ENCODE measurements at regions not wholly inside any gene's neighbourhood (a gene's known extent, or its start where the extent isn't known, plus 50 kb on each side); places are given as distances from the start of the nearest gene placed in this dataset.
"Not testable (repeated sequence)": the region's sequence is repeated elsewhere in the genome, so short reads cannot be mapped to it uniquely, and the experiment has no call there.

DNA sequence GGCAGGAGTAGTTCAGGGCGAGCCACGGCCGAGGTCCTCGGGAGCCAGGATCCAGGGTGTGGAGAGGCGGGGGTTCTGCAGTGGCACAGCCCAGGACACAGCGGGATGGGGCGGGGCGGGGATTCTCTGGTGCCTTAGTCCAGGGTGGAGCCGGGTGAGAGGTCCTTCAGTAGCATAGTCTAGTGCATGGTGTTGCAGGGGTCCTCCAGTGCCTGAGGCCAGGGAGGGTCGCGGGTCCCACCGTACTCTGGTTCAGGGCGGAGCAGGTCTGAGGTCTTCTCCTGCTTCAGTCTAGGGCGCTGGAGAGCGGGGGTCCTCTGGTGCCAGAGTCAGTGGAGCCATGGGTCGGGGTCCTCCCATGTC lies 131.1 kb downstream of the CCDC74A start:
- Histone ChIP-seq H3K27ac (no peak overlapping the region), H3K4me3 (no peak overlapping the region), H3K36me3 (no peaks in the 10 kb centered on the region), H3K4me1 (no peaks in the 10 kb centered on the region), H3K27me3 (peaks cover 8% of the 10 kb centered on the region), H3K9me3 (no peaks in the 10 kb centered on the region)
- no peak for DNase-seq (ENCODE audit: low spot score in 2 of 2)
- TF ChIP-seq POLR2AphosphoS5 (IDR thresholded peaks at IDR 0.05) (no peak), EP300 (IDR thresholded peaks at IDR 0.05) (no peak), POLR2A (IDR thresholded peaks at IDR 0.05) (no peak)
- TF ChIP-seq, protein P1, sequence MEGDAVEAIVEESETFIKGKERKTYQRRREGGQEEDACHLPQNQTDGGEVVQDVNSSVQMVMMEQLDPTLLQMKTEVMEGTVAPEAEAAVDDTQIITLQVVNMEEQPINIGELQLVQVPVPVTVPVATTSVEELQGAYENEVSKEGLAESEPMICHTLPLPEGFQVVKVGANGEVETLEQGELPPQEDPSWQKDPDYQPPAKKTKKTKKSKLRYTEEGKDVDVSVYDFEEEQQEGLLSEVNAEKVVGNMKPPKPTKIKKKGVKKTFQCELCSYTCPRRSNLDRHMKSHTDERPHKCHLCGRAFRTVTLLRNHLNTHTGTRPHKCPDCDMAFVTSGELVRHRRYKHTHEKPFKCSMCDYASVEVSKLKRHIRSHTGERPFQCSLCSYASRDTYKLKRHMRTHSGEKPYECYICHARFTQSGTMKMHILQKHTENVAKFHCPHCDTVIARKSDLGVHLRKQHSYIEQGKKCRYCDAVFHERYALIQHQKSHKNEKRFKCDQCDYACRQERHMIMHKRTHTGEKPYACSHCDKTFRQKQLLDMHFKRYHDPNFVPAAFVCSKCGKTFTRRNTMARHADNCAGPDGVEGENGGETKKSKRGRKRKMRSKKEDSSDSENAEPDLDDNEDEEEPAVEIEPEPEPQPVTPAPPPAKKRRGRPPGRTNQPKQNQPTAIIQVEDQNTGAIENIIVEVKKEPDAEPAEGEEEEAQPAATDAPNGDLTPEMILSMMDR (IDR thresholded peaks at IDR 0.05), result no peak
- 92% methylated on average over 9 of the region's 16 CpGs for WGBS

DNA sequence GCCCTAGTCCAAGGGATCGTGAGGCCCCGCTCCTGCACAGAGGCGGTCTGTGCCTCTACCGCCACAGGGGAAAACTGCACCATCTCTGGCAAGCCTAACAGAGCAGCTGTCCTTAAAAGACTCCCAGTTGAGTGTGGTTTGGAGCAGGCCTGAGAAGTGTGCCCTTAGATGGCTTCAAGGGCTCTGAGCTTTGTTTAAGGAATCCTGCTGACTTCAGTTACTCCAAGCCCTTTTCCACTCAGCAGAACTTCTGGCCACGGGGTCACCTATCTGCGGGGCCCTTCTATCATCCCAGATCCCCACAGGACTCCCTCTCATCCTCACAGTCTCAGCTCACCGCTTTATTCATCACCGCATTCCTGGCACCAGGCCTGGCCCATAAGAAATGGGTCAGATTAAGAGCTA lies 131.5 kb downstream of the CCDC74A start:
- H3K4me1 ChIP-seq, result no peaks in the 10 kb centered on the region
- no peaks in the 10 kb centered on the region for H3K36me3 ChIP-seq
- no peaks in the 10 kb centered on the region for H3K9me3 ChIP-seq
- DNase-seq (ENCODE audit: low spot score in 2 of 2), result no peak
- H3K27me3 ChIP-seq, result peaks cover 8% of the 10 kb centered on the region
- no peak overlapping the region for H3K27ac ChIP-seq
- 82% methylated on average over 4 of the region's 8 CpGs for WGBS
- H3K4me3 ChIP-seq, result no peak overlapping the region
- TF ChIP-seq POLR2A (IDR thresholded peaks at IDR 0.05) (no peak), POLR2AphosphoS5 (IDR thresholded peaks at IDR 0.05) (no peak), EP300 (IDR thresholded peaks at IDR 0.05) (no peak)
- TF ChIP-seq, protein P1 (IDR thresholded peaks at IDR 0.05), result no peak

DNA sequence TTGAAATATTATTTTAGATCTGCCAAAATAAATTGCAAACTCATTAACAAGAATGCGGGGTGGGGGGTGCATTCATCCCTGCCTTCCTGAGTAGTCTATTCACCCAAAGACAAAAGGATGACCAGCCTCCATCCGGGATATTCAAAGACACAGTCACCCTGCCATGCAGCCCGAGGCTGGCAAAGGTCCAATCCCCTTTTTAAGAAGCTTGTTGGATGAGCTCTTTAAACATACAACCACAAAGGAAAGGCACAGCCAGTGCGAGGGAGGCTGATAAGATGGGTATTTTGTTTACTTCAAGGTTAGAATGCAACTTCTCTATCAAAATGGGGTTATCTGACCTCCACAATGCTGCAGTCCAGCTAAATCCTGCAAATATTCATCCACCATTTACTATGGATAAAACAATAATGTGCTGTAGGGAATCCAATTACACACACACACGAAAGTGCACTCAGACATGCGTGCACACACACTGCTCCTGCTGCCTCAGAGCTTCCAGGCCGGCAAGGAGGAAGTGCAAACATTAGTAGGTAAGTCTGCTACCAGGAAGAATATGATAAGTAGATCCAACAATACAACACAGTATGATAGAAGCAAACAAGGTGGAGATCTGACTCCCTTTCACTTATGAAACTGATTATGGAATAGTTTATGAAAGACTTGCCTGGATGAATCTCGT lies 133.6 kb downstream of the CCDC74A start:
- H3K27me3 ChIP-seq; H3K27ac ChIP-seq; H3K4me1 ChIP-seq; DNase-seq (ENCODE audit: low spot score in 2 of 2); H3K4me3 ChIP-seq; H3K36me3 ChIP-seq; H3K9me3 ChIP-seq: not testable (repeated sequence)
- WGBS, result 51% methylated on average over 8 of the region's 8 CpGs

DNA sequence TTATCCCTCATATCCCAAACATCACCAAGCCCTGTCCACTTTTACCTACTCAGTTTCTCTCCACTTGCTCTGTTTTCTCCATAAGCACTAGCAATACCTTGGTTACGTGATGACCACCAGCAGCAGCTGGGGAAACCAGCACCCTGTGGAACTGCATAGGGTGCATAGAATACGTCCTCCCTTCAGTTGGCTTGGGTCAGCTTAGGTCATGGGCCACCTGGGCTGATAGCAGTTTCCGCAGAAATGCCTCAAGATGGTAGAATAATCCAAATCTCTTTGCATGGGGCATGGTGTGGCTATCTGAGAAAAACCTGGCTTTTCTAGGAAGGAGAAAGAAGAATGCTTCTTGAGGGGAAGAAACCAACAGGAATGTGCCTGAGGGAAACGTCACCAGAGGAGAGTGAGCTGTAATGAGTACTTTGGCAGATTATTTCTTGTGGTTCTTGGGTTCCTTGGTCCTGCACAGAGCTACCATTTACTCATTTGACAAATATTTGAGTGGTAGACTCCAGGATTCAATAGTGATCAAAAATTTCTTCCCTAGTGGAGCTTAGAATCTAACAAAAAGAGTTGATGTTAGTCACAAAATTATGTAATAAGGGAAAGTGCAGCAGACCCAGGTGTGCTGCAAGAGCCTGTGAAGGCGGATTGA lies 134.3 kb downstream of the CCDC74A start:
- not testable (repeated sequence) for H3K9me3 ChIP-seq; H3K4me3 ChIP-seq; DNase-seq (ENCODE audit: low spot score in 2 of 2)

DNA sequence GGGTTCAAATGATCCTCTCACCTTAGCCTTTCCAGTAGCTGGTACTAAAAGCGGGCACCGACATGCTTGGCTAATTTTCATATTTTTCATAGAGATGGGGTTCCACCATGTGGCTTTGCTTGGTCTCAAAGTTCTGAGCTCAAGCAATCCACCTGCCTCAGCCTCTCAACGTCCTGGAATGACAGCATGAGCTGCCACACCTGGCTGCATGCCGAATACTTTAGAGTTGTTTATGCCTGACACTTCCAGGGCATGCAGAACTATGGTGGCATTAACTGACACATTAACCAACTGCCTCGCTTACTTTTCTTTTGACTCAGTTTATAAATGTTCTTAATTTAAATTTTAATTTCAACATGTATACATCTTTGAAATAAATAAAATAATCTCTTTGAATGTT lies 135.8 kb downstream of the CCDC74A start:
- not testable (repeated sequence) for H3K27ac ChIP-seq; H3K27me3 ChIP-seq; H3K9me3 ChIP-seq; H3K36me3 ChIP-seq; H3K4me3 ChIP-seq; H3K4me1 ChIP-seq; DNase-seq (ENCODE audit: low spot score in 2 of 2)
- 70% methylated on average over 5 of the region's 5 CpGs for WGBS

More for the DNA sequence above, 134.3 kb downstream of the CCDC74A start:
- H3K36me3 ChIP-seq, H3K27ac ChIP-seq, H3K4me1 ChIP-seq, H3K27me3 ChIP-seq: not testable (repeated sequence)
- WGBS, result 86% methylated on average over 5 of the region's 5 CpGs

DNA sequence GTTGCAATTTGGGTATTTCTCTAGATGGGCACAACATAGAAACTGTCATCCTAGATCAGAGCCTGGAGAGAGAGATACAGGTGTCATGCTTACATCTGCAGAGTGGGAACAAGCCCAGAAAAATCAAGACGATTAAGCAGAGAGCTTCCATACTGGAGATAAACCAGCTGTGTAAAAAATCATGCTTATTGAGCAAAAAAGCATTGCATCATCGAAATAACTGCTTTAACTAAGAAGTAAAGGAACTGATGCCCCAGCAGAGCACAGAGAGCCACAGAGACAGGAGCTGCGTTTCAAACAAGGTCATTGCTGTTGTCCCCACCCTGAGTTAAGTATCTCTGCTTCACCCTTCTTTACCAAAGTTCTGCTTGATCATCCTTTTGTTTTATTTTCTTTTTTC lies 138.0 kb downstream of the CCDC74A start:
- not testable (repeated sequence) for H3K27ac ChIP-seq; H3K9me3 ChIP-seq; H3K36me3 ChIP-seq; H3K4me1 ChIP-seq; DNase-seq (ENCODE audit: low spot score in 2 of 2); H3K27me3 ChIP-seq; H3K4me3 ChIP-seq
- 52% methylated on average over 3 of the region's 3 CpGs for WGBS

DNA sequence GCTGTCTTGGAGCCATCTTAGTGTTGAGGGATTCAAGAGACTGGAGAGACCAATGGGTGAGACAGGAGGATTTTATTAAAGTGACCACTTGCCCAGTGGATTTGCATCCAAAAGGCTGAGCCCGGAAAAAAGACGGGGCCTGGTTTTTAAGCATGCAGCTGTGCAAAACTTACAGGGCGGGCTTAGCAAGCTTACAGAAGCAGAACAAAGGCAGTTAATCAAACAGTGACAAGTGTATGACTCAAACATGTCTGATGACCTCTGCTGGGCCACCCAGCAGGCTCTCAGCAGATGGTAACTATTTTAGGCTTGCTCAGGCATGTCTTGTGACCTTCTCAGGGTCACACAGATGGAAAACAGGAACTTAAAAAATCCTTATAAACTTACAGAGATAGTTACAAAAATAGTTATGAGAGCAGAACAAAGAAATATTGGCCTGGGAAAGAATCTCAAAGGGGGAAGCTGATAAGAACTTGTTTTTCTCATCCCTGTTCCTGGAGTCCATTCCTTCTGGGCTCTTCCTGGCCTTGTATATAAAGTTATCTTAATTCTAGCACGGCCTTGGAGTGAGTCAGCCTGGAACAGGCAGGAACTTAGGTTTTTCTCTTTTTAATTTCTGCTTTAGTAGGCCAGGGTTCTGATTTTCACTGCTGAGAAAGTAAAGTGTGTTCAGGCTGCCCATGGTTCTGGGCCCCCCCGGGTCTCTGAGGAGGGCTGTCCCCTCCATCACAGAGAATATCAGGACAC lies 141.3 kb downstream of the CCDC74A start:
- not testable (repeated sequence) for H3K27ac ChIP-seq; H3K4me3 ChIP-seq; DNase-seq (ENCODE audit: low spot score in 2 of 2); H3K9me3 ChIP-seq; H3K36me3 ChIP-seq
- WGBS, result 43% methylated on average over 5 of the region's 5 CpGs
- peaks cover 13% of the 10 kb centered on the region for H3K27me3 ChIP-seq
- peaks cover 26% of the 10 kb centered on the region for H3K4me1 ChIP-seq

DNA sequence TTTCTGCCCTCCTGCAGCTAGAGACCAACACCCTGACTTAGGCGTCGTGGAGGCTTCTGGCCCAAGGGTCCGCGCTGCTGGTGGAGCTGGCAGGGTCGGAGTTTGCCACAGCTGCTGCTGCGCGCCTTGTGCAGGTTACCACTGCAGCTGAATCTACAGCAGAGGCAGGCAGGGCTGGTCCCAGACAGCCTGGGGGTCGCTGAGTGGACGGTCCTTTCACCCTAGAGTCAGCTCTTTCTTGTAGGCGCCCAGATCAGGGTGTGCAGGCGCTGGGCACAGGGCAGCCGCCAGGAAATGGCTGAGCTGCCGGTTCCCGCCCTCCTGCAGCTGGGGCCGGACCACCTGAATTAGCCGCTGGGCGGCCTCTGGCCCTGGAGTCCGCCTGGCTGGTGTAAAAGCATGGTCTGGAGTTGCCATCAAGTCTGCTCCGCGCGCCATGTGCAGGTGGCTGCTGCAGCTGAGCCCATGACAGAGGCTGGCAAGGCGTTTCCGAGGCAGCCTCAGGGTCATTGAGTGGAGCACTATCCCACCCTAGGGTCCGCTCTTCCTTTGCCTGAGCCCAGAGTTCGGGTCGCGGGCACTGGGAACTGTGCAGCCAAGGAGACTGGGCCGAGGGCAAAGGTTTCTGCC lies 144.3 kb downstream of the CCDC74A start:
- Histone ChIP-seq H3K4me3 (peak overlapping the region; percentile 43), H3K27me3 (peaks cover 27% of the 10 kb centered on the region), H3K4me1 (peaks cover 32% of the 10 kb centered on the region)
- 63% methylated on average over 9 of the region's 28 CpGs for WGBS
- not testable (repeated sequence) for H3K36me3 ChIP-seq; H3K9me3 ChIP-seq; DNase-seq (ENCODE audit: low spot score in 2 of 2); H3K27ac ChIP-seq
